Adrenal gland (tissue), 5 donors: ENCODE measurements at regions not wholly inside any gene's neighbourhood (a gene's known extent, or its start where the extent isn't known, plus 50 kb on each side); places are given as distances from the start of the nearest gene placed in this dataset.

Experiments used
- POLR2A ChIP-seq, 2 donors: fragments of 450-650 bp; IDR thresholded peaks; one replicate each; pipeline ENCODE4 v1.6.1; 2017; ENCODE audit warnings: antibody characterized with exemption in 2 of 2, mild to moderate bottlenecking in 2 of 2, moderate library complexity in 1 of 2
- TF ChIP-seq, protein P1 (sequence below), 6 experiments: fragments of 450-650 bp in 4 of 6; fragments of 200-600 bp in 2 of 6; sonication (generic) in 1 of 6; IDR thresholded peaks; 1 replicate in 5 of 6; 2 replicates in 1 of 6; pipeline versions ENCODE4 v1.5.1 to v1.8.0; 2016 to 2021; ENCODE audit warnings: antibody characterized with exemption in 6 of 6, mild to moderate bottlenecking in 2 of 6, moderate library complexity in 1 of 6
- donor health status: DM: no; HTN: no; CAD: no.

DNA sequence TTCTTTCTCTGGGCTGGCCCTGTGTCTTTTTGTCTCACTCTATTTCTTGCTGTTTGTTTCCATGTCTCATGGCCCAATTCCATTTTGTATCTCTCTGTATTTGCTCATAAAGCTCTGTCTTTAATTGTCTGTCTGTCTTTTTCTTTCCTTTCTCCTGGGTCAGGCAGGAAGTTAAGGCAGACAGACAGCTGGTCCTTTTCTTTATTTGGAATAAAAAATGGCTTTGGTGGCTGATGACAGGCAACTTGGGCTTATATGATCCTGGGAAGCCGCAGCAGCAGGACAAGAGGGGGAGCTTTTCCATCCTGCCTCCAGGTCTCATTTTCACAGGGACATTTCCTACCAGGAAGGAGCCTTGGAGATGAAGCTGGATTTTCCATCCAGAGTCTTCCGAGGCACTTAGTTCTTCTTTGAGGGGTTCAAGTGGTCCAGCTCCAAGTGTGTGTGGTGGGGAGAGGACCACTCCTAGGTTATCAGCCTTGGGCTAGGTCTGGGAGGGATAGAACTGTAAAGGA is 138.7 kb downstream of the TDRD15 start:
- no peak for TF ChIP-seq POLR2A (IDR thresholded peaks at IDR 0.05)
- TF ChIP-seq, protein P1, sequence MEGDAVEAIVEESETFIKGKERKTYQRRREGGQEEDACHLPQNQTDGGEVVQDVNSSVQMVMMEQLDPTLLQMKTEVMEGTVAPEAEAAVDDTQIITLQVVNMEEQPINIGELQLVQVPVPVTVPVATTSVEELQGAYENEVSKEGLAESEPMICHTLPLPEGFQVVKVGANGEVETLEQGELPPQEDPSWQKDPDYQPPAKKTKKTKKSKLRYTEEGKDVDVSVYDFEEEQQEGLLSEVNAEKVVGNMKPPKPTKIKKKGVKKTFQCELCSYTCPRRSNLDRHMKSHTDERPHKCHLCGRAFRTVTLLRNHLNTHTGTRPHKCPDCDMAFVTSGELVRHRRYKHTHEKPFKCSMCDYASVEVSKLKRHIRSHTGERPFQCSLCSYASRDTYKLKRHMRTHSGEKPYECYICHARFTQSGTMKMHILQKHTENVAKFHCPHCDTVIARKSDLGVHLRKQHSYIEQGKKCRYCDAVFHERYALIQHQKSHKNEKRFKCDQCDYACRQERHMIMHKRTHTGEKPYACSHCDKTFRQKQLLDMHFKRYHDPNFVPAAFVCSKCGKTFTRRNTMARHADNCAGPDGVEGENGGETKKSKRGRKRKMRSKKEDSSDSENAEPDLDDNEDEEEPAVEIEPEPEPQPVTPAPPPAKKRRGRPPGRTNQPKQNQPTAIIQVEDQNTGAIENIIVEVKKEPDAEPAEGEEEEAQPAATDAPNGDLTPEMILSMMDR (IDR thresholded peaks at IDR 0.05): no peak
